T-helper 22 cell (primary cell): ENCODE measurements at regions not wholly inside any gene's neighbourhood (a gene's known extent, or its start where the extent isn't known, plus 50 kb on each side); places are given as distances from the start of the nearest gene placed in this dataset.
"Not testable (repeated sequence)": the region's sequence is repeated elsewhere in the genome, so short reads cannot be mapped to it uniquely, and the experiment has no call there.

Source experiments
- DNase-seq: peaks from one replicate; pipeline ENCODE4 v3.0.0-alpha.2; 2020; ENCODE audit warnings: low read depth

- not testable (repeated sequence) for DNase-seq
These were observed 97.4 kb upstream of the NR5A2 start for GRCh38 chr1:199930067-199930466.

GRCh38 chr1:199931666-199932377, 95.7 kb upstream of the NR5A2 start:
- no peak for DNase-seq

- no peak for DNase-seq
These were observed 95.0 kb upstream of the NR5A2 start for GRCh38 chr1:199932462-199932861.

- no peak for DNase-seq
These were observed 91.1 kb upstream of the NR5A2 start for GRCh38 chr1:199936441-199936840.

GRCh38 chr1:199937161-199937560, 90.3 kb upstream of the NR5A2 start:
- no peak for DNase-seq

- DNase-seq, result no peak
These were observed 89.8 kb upstream of the NR5A2 start for GRCh38 chr1:199937661-199938060.

- no peak for DNase-seq
These were observed 82.5 kb upstream of the NR5A2 start for GRCh38 chr1:199944986-199945385.

GRCh38 chr1:199945591-199945990, 81.9 kb upstream of the NR5A2 start:
- no peak for DNase-seq

GRCh38 chr1:199946305-199947155, 81.0 kb upstream of the NR5A2 start:
- no peak for DNase-seq

- no peak for DNase-seq
These were observed 78.8 kb upstream of the NR5A2 start for GRCh38 chr1:199948587-199949280.

GRCh38 chr1:199951005-199951404, 76.5 kb upstream of the NR5A2 start:
- not testable (repeated sequence) for DNase-seq

- DNase-seq, result no peak
These were observed 73.9 kb upstream of the NR5A2 start for GRCh38 chr1:199953651-199954050.

GRCh38 chr1:199954699-199955098, 72.8 kb upstream of the NR5A2 start:
- no peak for DNase-seq

- DNase-seq, result no peak
These were observed 72.3 kb upstream of the NR5A2 start for GRCh38 chr1:199955235-199955634.

- no peak for DNase-seq
These were observed 71.5 kb upstream of the NR5A2 start for GRCh38 chr1:199956005-199956404.

GRCh38 chr1:199959033-199959774, 68.3 kb upstream of the NR5A2 start:
- DNase-seq, result no peak

- no peak for DNase-seq
These were observed 67.8 kb upstream of the NR5A2 start for GRCh38 chr1:199959775-199960110.

- no peak for DNase-seq
These were observed 57.4 kb upstream of the NR5A2 start for GRCh38 chr1:199970125-199970524.

- no peak for DNase-seq
These were observed 50.9 kb upstream of the NR5A2 start for GRCh38 chr1:199976496-199977144.
